ENCODE measurements at regions not wholly inside any gene's neighbourhood (a gene's known extent, or its start where the extent isn't known, plus 50 kb on each side); places are given as distances from the start of the nearest gene placed in this dataset.
"Not testable (repeated sequence)": the region's sequence is repeated elsewhere in the genome, so short reads cannot be mapped to it uniquely, and the experiment has no call there.

DNA sequence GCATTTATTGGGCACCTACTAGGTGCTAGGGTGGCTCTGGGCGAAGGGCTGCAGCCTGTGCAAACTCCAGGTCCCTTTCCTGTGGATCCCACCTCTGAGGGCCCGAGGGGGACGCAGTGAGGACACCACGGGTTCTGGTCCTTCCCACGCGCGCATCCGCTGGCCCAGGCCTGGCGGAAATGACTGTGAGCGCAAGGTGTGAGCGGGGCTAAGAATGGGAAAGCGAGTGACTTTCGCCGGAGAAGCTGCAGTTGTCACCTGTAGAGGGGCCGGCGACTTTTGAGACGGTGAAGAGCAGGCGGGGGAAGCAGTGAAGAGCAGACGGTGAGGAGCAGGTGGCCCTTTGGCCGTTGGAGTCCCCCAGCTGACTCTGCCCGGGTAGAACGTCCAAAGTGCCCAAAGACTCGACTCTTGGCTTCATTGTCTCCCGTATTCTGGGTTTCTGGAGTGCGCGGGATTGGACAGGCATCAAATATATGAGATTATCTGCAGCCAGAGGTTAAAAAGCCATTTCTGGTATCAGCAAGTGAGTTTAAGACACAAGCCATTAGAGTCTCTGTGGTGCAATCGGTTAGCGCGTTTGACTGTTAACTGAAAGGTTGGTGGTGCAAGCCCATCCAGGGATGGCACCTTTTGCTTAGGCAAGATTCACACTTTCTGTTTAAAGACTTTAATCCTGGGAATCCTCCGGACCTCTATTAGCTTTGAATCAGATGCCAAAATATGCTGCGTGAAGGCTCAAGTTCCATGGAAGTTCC lies 55.4 kb downstream of the PPIAL4C start:
- H4K91ac ChIP-seq (replicated peaks; ENCODE audit: insufficient read length, low read length); H3K4me3 ChIP-seq (ENCODE audit: extremely low read depth in 1 of 4, insufficient read depth in 2 of 4, low read depth in 3 of 4, low read length in 4 of 4); H3K23ac ChIP-seq (ENCODE audit: insufficient read length); H3K23me2 ChIP-seq (ENCODE audit: low read depth, low read length); H2BK15ac ChIP-seq (ENCODE audit: low read length); H3K27ac ChIP-seq (ENCODE audit: low read depth, low read length); H3K36me3 ChIP-seq (ENCODE audit: control insufficient read depth in 2 of 4, insufficient read depth in 4 of 4, low read length in 3 of 4); FAIRE-seq; DNase-seq (ENCODE audit: low read depth in 1 of 2, low spot score in 2 of 2); H3K79me1 ChIP-seq (ENCODE audit: low read depth, low read length); CTCF ChIA-PET (ENCODE audit: partially characterized antibody); H4K5ac ChIP-seq (ENCODE audit: insufficient read length, low read depth, low read length); H4K8ac ChIP-seq (ENCODE audit: extremely low read depth, insufficient read depth, low read length); H2BK5ac ChIP-seq (ENCODE audit: low read depth, low read length); H2BK120ac ChIP-seq (replicated peaks; ENCODE audit: low read depth, low read length); H3K4ac ChIP-seq (replicated peaks; ENCODE audit: insufficient read length, low read depth, low read length); H3K27me3 ChIP-seq (replicated peaks in 1 of 4; ENCODE audit: control insufficient read depth in 3 of 4, extremely low read depth in 1 of 4, insufficient read depth in 3 of 4, low read length in 3 of 4); POLR2A ChIA-PET (ENCODE audit: partially characterized antibody); H3K4me1 ChIP-seq (replicated peaks in 1 of 4; ENCODE audit: control insufficient read depth in 3 of 4, insufficient read depth in 4 of 4, low read length in 3 of 4); H3K9ac ChIP-seq (replicated peaks in 1 of 4; ENCODE audit: extremely low read depth in 1 of 4, low read depth in 3 of 4, low read length in 3 of 4); H2BK20ac ChIP-seq (ENCODE audit: low read length); H3K56ac ChIP-seq (replicated peaks; ENCODE audit: insufficient read length, low read depth, low read length); H3K9me3 ChIP-seq (ENCODE audit: insufficient read depth in 2 of 2, low read depth in 1 of 2, low read length in 1 of 2); H2BK12ac ChIP-seq (ENCODE audit: low read depth, low read length); H3K4me2 ChIP-seq (ENCODE audit: insufficient read depth in 1 of 2, low read depth in 2 of 2, low read length in 2 of 2); H3K14ac ChIP-seq (ENCODE audit: insufficient read length); H2AFZ ChIP-seq (ENCODE audit: low read length); H3K79me2 ChIP-seq (ENCODE audit: control insufficient read depth in 1 of 2, insufficient read depth in 2 of 2, low read length in 2 of 2); H4K20me1 ChIP-seq (replicated peaks in 1 of 2; ENCODE audit: control insufficient read depth in 1 of 2, insufficient read depth in 2 of 2, low read length in 2 of 2); H2AK5ac ChIP-seq (ENCODE audit: low read depth, low read length); H3K18ac ChIP-seq (ENCODE audit: extremely low read depth, low read length): not testable (repeated sequence)
- 76% methylated on average over 20 of the region's 31 CpGs; no CpG with 5 or more reads in 1 of the 2 experiments for WGBS, 2 experiments (ENCODE audit: extremely low coverage in 1 of 2, insufficient coverage in 1 of 2, insufficient read length in 1 of 2, insufficient replicate concordance in 2 of 2, low coverage in 1 of 2, low lambda C conversion rate in 2 of 2, missing lambda C conversion rate in 1 of 2)

- H2BK120ac ChIP-seq (replicated peaks; ENCODE audit: low read depth, low read length); H2BK12ac ChIP-seq (ENCODE audit: low read depth, low read length); H3K36me3 ChIP-seq (ENCODE audit: control insufficient read depth in 2 of 4, insufficient read depth in 4 of 4, low read length in 3 of 4); H3K79me2 ChIP-seq (ENCODE audit: control insufficient read depth in 1 of 2, insufficient read depth in 2 of 2, low read length in 2 of 2); H2BK15ac ChIP-seq (ENCODE audit: low read length); H3K23ac ChIP-seq (ENCODE audit: insufficient read length); H3K4me3 ChIP-seq (ENCODE audit: extremely low read depth in 1 of 4, insufficient read depth in 2 of 4, low read depth in 3 of 4, low read length in 4 of 4); CTCF ChIA-PET (ENCODE audit: partially characterized antibody); H3K27ac ChIP-seq (ENCODE audit: low read depth, low read length); H3K27me3 ChIP-seq (replicated peaks in 1 of 4; ENCODE audit: control insufficient read depth in 3 of 4, extremely low read depth in 1 of 4, insufficient read depth in 3 of 4, low read length in 3 of 4); H3K9ac ChIP-seq (replicated peaks in 1 of 4; ENCODE audit: extremely low read depth in 1 of 4, low read depth in 3 of 4, low read length in 3 of 4); H3K4ac ChIP-seq (replicated peaks; ENCODE audit: insufficient read length, low read depth, low read length); H3K14ac ChIP-seq (ENCODE audit: insufficient read length); H3K56ac ChIP-seq (replicated peaks; ENCODE audit: insufficient read length, low read depth, low read length); FAIRE-seq; H4K8ac ChIP-seq (ENCODE audit: extremely low read depth, insufficient read depth, low read length); H3K23me2 ChIP-seq (ENCODE audit: low read depth, low read length); H3K4me2 ChIP-seq (ENCODE audit: insufficient read depth in 1 of 2, low read depth in 2 of 2, low read length in 2 of 2); POLR2A ChIA-PET (ENCODE audit: partially characterized antibody); H4K5ac ChIP-seq (ENCODE audit: insufficient read length, low read depth, low read length); H2AK5ac ChIP-seq (ENCODE audit: low read depth, low read length); H3K79me1 ChIP-seq (ENCODE audit: low read depth, low read length); H2BK20ac ChIP-seq (ENCODE audit: low read length); H3K9me3 ChIP-seq (ENCODE audit: insufficient read depth in 2 of 2, low read depth in 1 of 2, low read length in 1 of 2); H3K18ac ChIP-seq (ENCODE audit: extremely low read depth, low read length); H2BK5ac ChIP-seq (ENCODE audit: low read depth, low read length); H2AFZ ChIP-seq (ENCODE audit: low read length); H4K91ac ChIP-seq (replicated peaks; ENCODE audit: insufficient read length, low read length); H3K4me1 ChIP-seq (replicated peaks in 1 of 4; ENCODE audit: control insufficient read depth in 3 of 4, insufficient read depth in 4 of 4, low read length in 3 of 4); DNase-seq (ENCODE audit: low read depth in 1 of 2, low spot score in 2 of 2); H4K20me1 ChIP-seq (replicated peaks in 1 of 2; ENCODE audit: control insufficient read depth in 1 of 2, insufficient read depth in 2 of 2, low read length in 2 of 2): not testable (repeated sequence)
- 98% methylated on average over 3 of the region's 4 CpGs; no CpG with 5 or more reads in 1 of the 2 experiments for WGBS, 2 experiments (ENCODE audit: extremely low coverage in 1 of 2, insufficient coverage in 1 of 2, insufficient read length in 1 of 2, insufficient replicate concordance in 2 of 2, low coverage in 1 of 2, low lambda C conversion rate in 2 of 2, missing lambda C conversion rate in 1 of 2)
Measured at GRCh38 chr1:149641179-149641578, 57.5 kb downstream of the PPIAL4C start.
